ENCODE measurements at regions not wholly inside any gene's neighbourhood (a gene's known extent, or its start where the extent isn't known, plus 50 kb on each side); places are given as distances from the start of the nearest gene placed in this dataset.

- WGBS, 2 experiments (ENCODE audit: extremely low coverage in 2 of 2, insufficient read length in 1 of 2): 53% methylated on average over 3 of the region's 12 CpGs; no CpG with 5 or more reads in 1 of the 2 experiments
- ATAC-seq (ENCODE audit: low read depth): no peak
These were observed 893.7 kb downstream of the TYW1 start for GRCh38 chr7:67890316-67890715.

More at GRCh38 chr7:67890316-67890715, 893.7 kb downstream of the TYW1 start:
- no TSS peak for BruUV-seq (replicated peaks)
- Histone ChIP-seq H3K14ac (replicated peaks; ENCODE audit: low read depth, low read length) (no peak overlapping the region), H4K20me1 (ENCODE audit: insufficient read depth, low read length) (no peaks in the 10 kb centered on the region), H3K9ac (ENCODE audit: low read depth, low read length) (no peak overlapping the region), H3K9me3 (ENCODE audit: control insufficient read depth, insufficient read depth, low read length) (peaks cover 24% of the 10 kb centered on the region), H4K91ac (ENCODE audit: insufficient read depth, low read depth, low read length) (no peak overlapping the region), H4K8ac (ENCODE audit: low read depth in 2 of 2, low read length in 2 of 2) (no peak overlapping the region), H2AK9ac (replicated peaks; ENCODE audit: low read depth, low read length, poor library complexity) (no peak overlapping the region), H3K36me3 (ENCODE audit: control insufficient read depth, insufficient read depth, low read length) (no peaks in the 10 kb centered on the region), H2BK20ac (ENCODE audit: low read depth, low read length) (no peak overlapping the region), H4K5ac (ENCODE audit: low read depth, low read length) (no peak overlapping the region), H3K9me1 (ENCODE audit: insufficient read depth, low read length) (no peaks in the 10 kb centered on the region), H2BK120ac (ENCODE audit: low read depth, low read length) (no peak overlapping the region), H3K27me3 (ENCODE audit: control insufficient read depth, insufficient read depth, low read length) (no peaks in the 10 kb centered on the region), H3K18ac (ENCODE audit: low read depth, low read length) (no peak overlapping the region), H3K79me1 (ENCODE audit: low read depth in 1 of 2, low read length in 2 of 2) (no peaks in the 10 kb centered on the region), H2AFZ (replicated peaks; ENCODE audit: low read length, poor library complexity) (no peak overlapping the region), H3K4me3 (ENCODE audit: insufficient read depth, low read depth, low read length) (no peak overlapping the region), H3K4me1 (ENCODE audit: control insufficient read depth, insufficient read depth, low read length) (no peaks in the 10 kb centered on the region), H3K56ac (ENCODE audit: extremely low read depth, insufficient read depth, low read length) (no peak overlapping the region), H3K4ac (ENCODE audit: low read depth, low read length) (no peak overlapping the region), H3K23ac (ENCODE audit: low read depth, low read length) (no peak overlapping the region), H3K4me2 (ENCODE audit: low read depth, low read length) (no peak overlapping the region), H2AK5ac (ENCODE audit: low read depth, low read length) (no peak overlapping the region), H3K27ac (ENCODE audit: insufficient read depth, low read length) (no peak overlapping the region), H2BK15ac (ENCODE audit: low read depth, low read length) (no peak overlapping the region), H2BK5ac (ENCODE audit: low read depth, low read length, poor library complexity, severe bottlenecking) (no peak overlapping the region)
- CTCF ChIA-PET: no interaction called here
- DNase-seq: no peak
- POLR2A ChIA-PET (ENCODE audit: unreplicated experiment): no interaction called here
- in situ Hi-C loops (cut with MboI; ENCODE audit: low sequenced_read_pairs) (no loop called here), dilution Hi-C loops (cut with HindIII; ENCODE audit: low sequenced_read_pairs, unreplicated experiment) (no loop called here), intact Hi-C loops (cut with micrococcal nuclease) (no loop called here)
- TF ChIP-seq CHD1 (IDR thresholded peaks at IDR 0.05; ENCODE audit: low read depth, low read length) (no peak), NFE2L2 (IDR thresholded peaks at IDR 0.05; ENCODE audit: low read depth, low read length) (no peak), RFX5 (IDR thresholded peaks at IDR 0.05; ENCODE audit: low read depth, low read length) (no peak), RCOR1 (IDR thresholded peaks at IDR 0.05; ENCODE audit: insufficient replicate concordance, low read length) (no peak), FOS (IDR thresholded peaks at IDR 0.05; ENCODE audit: low read depth, low read length) (no peak), MAZ (IDR thresholded peaks at IDR 0.05; ENCODE audit: borderline replicate concordance, low read depth, low read length) (no peak), MXI1 (IDR thresholded peaks at IDR 0.05; ENCODE audit: borderline replicate concordance, low read depth, low read length) (no peak), MAFK (IDR thresholded peaks at IDR 0.05; ENCODE audit: low read depth, low read length) (no peak), ELK1 (IDR thresholded peaks at IDR 0.05; ENCODE audit: borderline replicate concordance, low read depth, low read length) (no peak), POLR2A (IDR thresholded peaks at IDR 0.05; ENCODE audit: low read depth, low read length) (no peak), USF2 (IDR thresholded peaks at IDR 0.05; ENCODE audit: low read depth, low read length) (no peak), CTCF (conservative IDR thresholded peaks at IDR 0.05; ENCODE audit: low read depth, low read length) (no peak), RAD21 (IDR thresholded peaks at IDR 0.05; ENCODE audit: low read length) (no peak), CEBPB (IDR thresholded peaks at IDR 0.05; ENCODE audit: low read depth, low read length) (no peak)

Measured in IMR-90 (cell line).